ENCODE measurements at regions not wholly inside any gene's neighbourhood (a gene's known extent, or its start where the extent isn't known, plus 50 kb on each side); places are given as distances from the start of the nearest gene placed in this dataset.

- POLR2A ChIA-PET (ENCODE audit: unreplicated experiment): no interaction called here
- intact Hi-C loops (cut with micrococcal nuclease) (no loop called here), dilution Hi-C loops (cut with HindIII; ENCODE audit: low sequenced_read_pairs, unreplicated experiment) (no loop called here), in situ Hi-C loops (cut with MboI; ENCODE audit: low sequenced_read_pairs) (no loop called here)
- H2AK9ac ChIP-seq (replicated peaks; ENCODE audit: low read depth, low read length, poor library complexity): no peak overlapping the region
- H3K4me1 ChIP-seq (ENCODE audit: control insufficient read depth, insufficient read depth, low read length): no peaks in the 10 kb centered on the region
- no peak overlapping the region for H2BK120ac ChIP-seq (ENCODE audit: low read depth, low read length)
- no peak overlapping the region for H2BK5ac ChIP-seq (ENCODE audit: low read depth, low read length, poor library complexity, severe bottlenecking)
- H3K23ac ChIP-seq (ENCODE audit: low read depth, low read length): no peak overlapping the region
- H3K27me3 ChIP-seq (ENCODE audit: control insufficient read depth, insufficient read depth, low read length): no peaks in the 10 kb centered on the region
- TF ChIP-seq MAFK (IDR thresholded peaks at IDR 0.05; ENCODE audit: low read depth, low read length) (no peak), RFX5 (IDR thresholded peaks at IDR 0.05; ENCODE audit: low read depth, low read length) (no peak), MAZ (IDR thresholded peaks at IDR 0.05; ENCODE audit: borderline replicate concordance, low read depth, low read length) (no peak), CEBPB (IDR thresholded peaks at IDR 0.05; ENCODE audit: low read depth, low read length) (no peak), MXI1 (IDR thresholded peaks at IDR 0.05; ENCODE audit: borderline replicate concordance, low read depth, low read length) (no peak), RCOR1 (IDR thresholded peaks at IDR 0.05; ENCODE audit: insufficient replicate concordance, low read length) (no peak), FOS (IDR thresholded peaks at IDR 0.05; ENCODE audit: low read depth, low read length) (no peak), CTCF (conservative IDR thresholded peaks at IDR 0.05; ENCODE audit: low read depth, low read length) (no peak), POLR2A (IDR thresholded peaks at IDR 0.05; ENCODE audit: low read depth, low read length) (no peak), BHLHE40 (IDR thresholded peaks at IDR 0.05; ENCODE audit: low read depth, low read length) (no peak)
- H3K9ac ChIP-seq (ENCODE audit: low read depth, low read length): no peak overlapping the region
- H3K9me1 ChIP-seq (ENCODE audit: insufficient read depth, low read length): no peaks in the 10 kb centered on the region
- H4K8ac ChIP-seq (ENCODE audit: low read depth in 2 of 2, low read length in 2 of 2): no peak overlapping the region
- H3K4ac ChIP-seq (ENCODE audit: low read depth, low read length): no peak overlapping the region
- H3K4me3 ChIP-seq (ENCODE audit: insufficient read depth, low read depth, low read length): no peak overlapping the region
- no peak overlapping the region for H3K56ac ChIP-seq (ENCODE audit: extremely low read depth, insufficient read depth, low read length)
- H4K91ac ChIP-seq (ENCODE audit: insufficient read depth, low read depth, low read length): no peak overlapping the region
- H3K4me2 ChIP-seq (ENCODE audit: low read depth, low read length): no peak overlapping the region
- H3K14ac ChIP-seq (replicated peaks; ENCODE audit: low read depth, low read length): no peak overlapping the region
- CTCF ChIA-PET: no interaction called here
- DNase-seq (no peak), ATAC-seq (ENCODE audit: low read depth) (no peak)
- H3K36me3 ChIP-seq (ENCODE audit: control insufficient read depth, insufficient read depth, low read length): no peaks in the 10 kb centered on the region
- H2BK15ac ChIP-seq (ENCODE audit: low read depth, low read length): no peak overlapping the region
- no peaks in the 10 kb centered on the region; the same call in 1 of the 2 replicates for H3K9me3 ChIP-seq (ENCODE audit: control insufficient read depth, insufficient read depth, low read length)
- no peaks in the 10 kb centered on the region for H4K20me1 ChIP-seq (ENCODE audit: insufficient read depth, low read length)
- BruUV-seq (replicated peaks): no TSS peak
- H4K5ac ChIP-seq (ENCODE audit: low read depth, low read length): no peak overlapping the region
- H3K27ac ChIP-seq (ENCODE audit: insufficient read depth, low read length): no peak overlapping the region
- no peak overlapping the region for H3K18ac ChIP-seq (ENCODE audit: low read depth, low read length)
- no peak overlapping the region for H2AK5ac ChIP-seq (ENCODE audit: low read depth, low read length)
- H3K79me1 ChIP-seq (ENCODE audit: low read depth in 1 of 2, low read length in 2 of 2): no peaks in the 10 kb centered on the region
- H2BK20ac ChIP-seq (ENCODE audit: low read depth, low read length): no peak overlapping the region
- no peak overlapping the region for H2AFZ ChIP-seq (replicated peaks; ENCODE audit: low read length, poor library complexity)
- WGBS, 2 experiments (ENCODE audit: extremely low coverage in 2 of 2, insufficient read length in 1 of 2): no CpG with 5 or more reads among the region's 2 CpGs
Measured at GRCh38 chr4:115272594-115272993, 159.2 kb upstream of the NDST4 start.

All from IMR-90 (cell line).